IMR-90 (cell line): ENCODE measurements at regions not wholly inside any gene's neighbourhood (a gene's known extent, or its start where the extent isn't known, plus 50 kb on each side); places are given as distances from the start of the nearest gene placed in this dataset.

Experiments used
- ATAC-seq: fragments of 200-7000 bp; cut with Tn5 transposase; 2 replicates; pipeline ENCODE4 v1.9.1; 2020; ENCODE audit warnings: low read depth, mild to moderate bottlenecking, moderate library complexity
- BruUV-seq: library from RNA; stranded (reverse); fragments of 400-500 nt; replicated peaks from 2 replicates; lab custom pipeline; 2021; lab: Mats Ljungman, UMichigan
- CTCF ChIA-PET: fragments of 300-600 bp; formaldehyde crosslinking; extraction: SDS; loops from one replicate; lab custom pipeline; 2021; ENCODE audit warnings: antibody characterized with exemption; lab: Yijun Ruan, JAX
- POLR2A ChIA-PET: fragments of 300-600 bp; sonication (Branson Sonifier 250); formaldehyde crosslinking; loops from one replicate; lab custom pipeline; 2022; ENCODE audit warnings: antibody characterized with exemption; ENCODE audit not compliant: unreplicated experiment; lab: Charles Lee
- DNase-seq: peaks from one replicate; pipeline ENCODE4 v3.0.0; 2013
- H2AFZ ChIP-seq: replicated peaks from 2 replicates; pipeline ENCODE3; 2013; ENCODE audit warnings: low read length, mild to moderate bottlenecking; ENCODE audit not compliant: poor library complexity
- H2AK5ac ChIP-seq: 2 replicates; pipeline ENCODE4 v1.6.1; 2013; ENCODE audit warnings: low read depth, low read length, inconsistent platforms
- H2AK9ac ChIP-seq: replicated peaks from 2 replicates; pipeline ENCODE3; 2013; ENCODE audit warnings: mild to moderate bottlenecking, low read depth, low read length, moderate library complexity; ENCODE audit not compliant: poor library complexity
- H2BK120ac ChIP-seq: 2 replicates; pipeline ENCODE4 v1.6.1; 2013; ENCODE audit warnings: low read depth, low read length, inconsistent platforms
- H2BK15ac ChIP-seq: 3 replicates; pipeline ENCODE4 v1.6.1; 2013; ENCODE audit warnings: low read depth, low read length, inconsistent platforms
- H2BK20ac ChIP-seq: 2 replicates; pipeline ENCODE4 v1.6.1; 2013; ENCODE audit warnings: low read depth, mild to moderate bottlenecking, inconsistent platforms, low read length, moderate library complexity
- H2BK5ac ChIP-seq: 2 replicates; pipeline ENCODE4 v1.6.1; 2013; ENCODE audit warnings: mild to moderate bottlenecking, low read depth, low read length, inconsistent platforms; ENCODE audit not compliant: poor library complexity, severe bottlenecking
- H3K14ac ChIP-seq: replicated peaks from 2 replicates; pipeline ENCODE4 v1.6.1; 2013; ENCODE audit warnings: low read depth, low read length, inconsistent platforms
- H3K18ac ChIP-seq: 2 replicates; pipeline ENCODE4 v1.6.1; 2013; ENCODE audit warnings: low read depth, low read length, control low read depth
- H3K23ac ChIP-seq: 2 replicates; pipeline ENCODE4 v1.6.1; 2013; ENCODE audit warnings: low read depth, low read length, inconsistent platforms
- H3K27ac ChIP-seq: 2 replicates; pipeline ENCODE4 v1.5.1; 2013; ENCODE audit warnings: mild to moderate bottlenecking, control low read depth, low read length; ENCODE audit not compliant: insufficient read depth
- H3K27me3 ChIP-seq: 2 replicates; pipeline ENCODE4 v1.6.1; 2013; ENCODE audit warnings: low read length; ENCODE audit not compliant: control insufficient read depth, insufficient read depth
- H3K36me3 ChIP-seq: 2 replicates; pipeline ENCODE4 v1.6.1; 2013; ENCODE audit warnings: low read length, mixed read lengths; ENCODE audit not compliant: control insufficient read depth, insufficient read depth
- H3K4ac ChIP-seq: 2 replicates; pipeline ENCODE4 v1.6.1; 2013; ENCODE audit warnings: low read depth, low read length, inconsistent platforms
- H3K4me1 ChIP-seq: 2 replicates; pipeline ENCODE4 v1.6.1; 2013; ENCODE audit warnings: low read length, mixed read lengths; ENCODE audit not compliant: control insufficient read depth, insufficient read depth
- H3K4me2 ChIP-seq: 2 replicates; pipeline ENCODE4 v1.6.1; 2013; ENCODE audit warnings: low read depth, mild to moderate bottlenecking, control low read depth, low read length, moderate library complexity
- H3K4me3 ChIP-seq: 2 replicates; pipeline ENCODE4 v1.5.1; 2013; ENCODE audit warnings: low read depth, mild to moderate bottlenecking, control low read depth, low read length, moderate library complexity; ENCODE audit not compliant: insufficient read depth
- H3K56ac ChIP-seq: 2 replicates; pipeline ENCODE4 v1.6.1; 2013; ENCODE audit warnings: low read length, inconsistent platforms; ENCODE audit not compliant: insufficient read depth; ENCODE audit errors: extremely low read depth
- H3K79me1 ChIP-seq, 2 experiments: 2 replicates each; pipeline ENCODE4 v1.6.1; 2013; ENCODE audit warnings: low read length in 2 of 2, inconsistent platforms in 1 of 2, low read depth in 1 of 2
- H3K9ac ChIP-seq: 2 replicates; pipeline ENCODE4 v1.6.1; 2013; ENCODE audit warnings: low read depth, low read length, control low read depth
- H3K9me1 ChIP-seq: 2 replicates; pipeline ENCODE4 v1.6.1; 2013; ENCODE audit warnings: low read length, inconsistent platforms; ENCODE audit not compliant: insufficient read depth
- H3K9me3 ChIP-seq: 2 replicates; pipeline ENCODE4 v1.6.1; 2013; ENCODE audit warnings: low read length; ENCODE audit not compliant: control insufficient read depth, insufficient read depth
- H4K20me1 ChIP-seq: 2 replicates; pipeline ENCODE4 v1.6.1; 2013; ENCODE audit warnings: low read length, inconsistent platforms; ENCODE audit not compliant: insufficient read depth
- H4K5ac ChIP-seq: 2 replicates; pipeline ENCODE4 v1.6.1; 2013; ENCODE audit warnings: mild to moderate bottlenecking, low read depth, low read length, control low read depth
- H4K8ac ChIP-seq, 2 experiments: 2 replicates each; pipeline ENCODE4 v1.6.1; 2013; ENCODE audit warnings: low read depth in 2 of 2, low read length in 2 of 2, control low read depth in 1 of 2, inconsistent platforms in 1 of 2
- H4K91ac ChIP-seq: 2 replicates; pipeline ENCODE4 v1.6.1; 2013; ENCODE audit warnings: low read depth, low read length, inconsistent platforms; ENCODE audit not compliant: insufficient read depth
- BHLHE40 ChIP-seq: fragments of 150-350 bp; IDR thresholded peaks from 2 replicates; pipeline ENCODE4 v1.6.1; 2016; ENCODE audit warnings: mild to moderate bottlenecking, low read depth, low read length
- CHD1 ChIP-seq: IDR thresholded peaks from 2 replicates; pipeline ENCODE4 v1.6.1; 2012; ENCODE audit warnings: low read depth, low read length, improper control_type of control experiment
- CTCF ChIP-seq: conservative IDR thresholded peaks from 2 replicates; pipeline ENCODE4 v1.5.1; 2012; ENCODE audit warnings: mild to moderate bottlenecking, low read depth, low read length, improper control_type of control experiment
- FOS ChIP-seq: fragments of 150-350 bp; IDR thresholded peaks from 2 replicates; pipeline ENCODE4 v1.6.1; 2016; ENCODE audit warnings: low read depth, low read length
- MAFK ChIP-seq: IDR thresholded peaks from 2 replicates; pipeline ENCODE4 v1.6.1; 2012; ENCODE audit warnings: low read depth, low read length, improper control_type of control experiment
- MAZ ChIP-seq: IDR thresholded peaks from 2 replicates; pipeline ENCODE4 v1.6.1; 2012; ENCODE audit warnings: low read depth, mild to moderate bottlenecking, low read length, improper control_type of control experiment, moderate library complexity, borderline replicate concordance
- MXI1 ChIP-seq: IDR thresholded peaks from 2 replicates; pipeline ENCODE4 v1.6.1; 2012; ENCODE audit warnings: low read depth, mild to moderate bottlenecking, low read length, moderate library complexity, borderline replicate concordance
- NFE2L2 ChIP-seq: fragments of 150-350 bp; IDR thresholded peaks from 2 replicates; pipeline ENCODE4 v1.6.1; 2016; ENCODE audit warnings: low read depth, mild to moderate bottlenecking, low read length
- POLR2A ChIP-seq: IDR thresholded peaks from 2 replicates; pipeline ENCODE4 v1.6.1; 2012; ENCODE audit warnings: mild to moderate bottlenecking, low read depth, low read length
- RAD21 ChIP-seq: IDR thresholded peaks from 2 replicates; pipeline ENCODE4 v1.6.1; 2012; ENCODE audit warnings: low read length, improper control_type of control experiment
- RCOR1 ChIP-seq: IDR thresholded peaks from 2 replicates; pipeline ENCODE4 v1.6.1; 2012; ENCODE audit warnings: mild to moderate bottlenecking, low read length, improper control_type of control experiment; ENCODE audit not compliant: insufficient replicate concordance
- RFX5 ChIP-seq: IDR thresholded peaks from 2 replicates; pipeline ENCODE4 v1.8.0; 2012; ENCODE audit warnings: low read depth, mild to moderate bottlenecking, low read length, moderate library complexity
- SMC3 ChIP-seq: fragments of 150-350 bp; IDR thresholded peaks from 2 replicates; pipeline ENCODE4 v1.6.1; 2016; ENCODE audit warnings: low read depth, mild to moderate bottlenecking, antibody characterized with exemption, low read length, moderate library complexity
- USF2 ChIP-seq: fragments of 150-350 bp; IDR thresholded peaks from 2 replicates; pipeline ENCODE4 v1.6.1; 2017; ENCODE audit warnings: mild to moderate bottlenecking, antibody characterized with exemption, low read length, low read depth
- WGBS, 2 experiments: methylation state at CpG; one replicate each; pipeline versions ENCODE4 v1.1.5 to v1.1.7; 2013; ENCODE audit warnings: missing lambda C conversion rate in 2 of 2; ENCODE audit not compliant: insufficient read length in 1 of 2; ENCODE audit errors: extremely low coverage in 2 of 2; 5-methylcytosine and 5-hydroxymethylcytosine counted together
- dilution Hi-C: fragments of 300-500 bp; cut with HindIII; formaldehyde crosslinking; loops from one replicate; pipeline ENCODE4 v1.14.3; 2018; ENCODE audit warnings: low sequenced_read_pairs; ENCODE audit not compliant: unreplicated experiment
- in situ Hi-C: fragments of 300-500 bp; cut with MboI; formaldehyde crosslinking; loops from 3 replicates; pipeline ENCODE4 v1.14.3; 2019; ENCODE audit warnings: low sequenced_read_pairs, inconsistent platforms, mixed read lengths
- intact Hi-C: fragments of 100-400 bp; cut with micrococcal nuclease; formaldehyde crosslinking; loops from 2 replicates; pipeline ENCODE4 v1.10.0; 2022
- TF ChIP-seq, protein P1 (sequence below): fragments of 150-350 bp; IDR thresholded peaks from 2 replicates; pipeline ENCODE4 v1.6.1; 2016; ENCODE audit warnings: low read depth, mild to moderate bottlenecking, low read length, moderate library complexity, borderline replicate concordance

GRCh38 chr5:1649554-1649953 lies 125.8 kb upstream of the LPCAT1 start:
- H3K27me3 ChIP-seq: peaks cover 38% of the 10 kb centered on the region
- ATAC-seq (no peak), DNase-seq (no peak)
- no peak overlapping the region for H2BK5ac ChIP-seq
- H3K27ac ChIP-seq: no peak overlapping the region
- no peak overlapping the region for H4K8ac ChIP-seq
- H3K4me2 ChIP-seq: no peak overlapping the region
- no peak overlapping the region for H3K4ac ChIP-seq
- no peak overlapping the region for H3K9ac ChIP-seq
- no peak overlapping the region for H3K56ac ChIP-seq
- no peaks in the 10 kb centered on the region for H3K9me3 ChIP-seq
- H3K36me3 ChIP-seq: no peaks in the 10 kb centered on the region
- intact Hi-C loops: no loop called here
- H3K4me3 ChIP-seq: no peak overlapping the region
- H2AK5ac ChIP-seq: no peak overlapping the region
- WGBS, 2 experiments: no CpG with 5 or more reads among the region's 4 CpGs
- no peak overlapping the region for H3K23ac ChIP-seq
- BruUV-seq: no TSS peak
- no peaks in the 10 kb centered on the region for H3K4me1 ChIP-seq
- no peaks in the 10 kb centered on the region for H3K79me1 ChIP-seq
- H2AK9ac ChIP-seq: no peak overlapping the region
- H4K20me1 ChIP-seq: no peaks in the 10 kb centered on the region
- no peak overlapping the region for H4K91ac ChIP-seq
- no peak overlapping the region for H3K14ac ChIP-seq
- H4K5ac ChIP-seq: no peak overlapping the region
- no peak overlapping the region for H2AFZ ChIP-seq
- dilution Hi-C loops: no loop called here
- H2BK120ac ChIP-seq: no peak overlapping the region
- TF ChIP-seq MAFK (no peak), BHLHE40 (no peak), NFE2L2 (no peak), RCOR1 (no peak), FOS (no peak), MAZ (no peak), CTCF (no peak), RFX5 (no peak), MXI1 (no peak), RAD21 (no peak), CHD1 (no peak), POLR2A (no peak), USF2 (no peak), SMC3 (no peak)
- TF ChIP-seq, protein P1, sequence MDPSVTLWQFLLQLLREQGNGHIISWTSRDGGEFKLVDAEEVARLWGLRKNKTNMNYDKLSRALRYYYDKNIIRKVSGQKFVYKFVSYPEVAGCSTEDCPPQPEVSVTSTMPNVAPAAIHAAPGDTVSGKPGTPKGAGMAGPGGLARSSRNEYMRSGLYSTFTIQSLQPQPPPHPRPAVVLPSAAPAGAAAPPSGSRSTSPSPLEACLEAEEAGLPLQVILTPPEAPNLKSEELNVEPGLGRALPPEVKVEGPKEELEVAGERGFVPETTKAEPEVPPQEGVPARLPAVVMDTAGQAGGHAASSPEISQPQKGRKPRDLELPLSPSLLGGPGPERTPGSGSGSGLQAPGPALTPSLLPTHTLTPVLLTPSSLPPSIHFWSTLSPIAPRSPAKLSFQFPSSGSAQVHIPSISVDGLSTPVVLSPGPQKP: no peak
- in situ Hi-C loops: loop anchor here (10.0 to 25.0 kb wide), 3 partner anchors 165 to 715 kb away; no protein-coding TSS in a partner anchor
- no peak overlapping the region for H3K18ac ChIP-seq
- CTCF ChIA-PET: no interaction called here
- no peaks in the 10 kb centered on the region for H3K9me1 ChIP-seq
- no peak overlapping the region for H2BK15ac ChIP-seq
- POLR2A ChIA-PET: no interaction called here
- no peak overlapping the region for H2BK20ac ChIP-seq
